ENCODE measurements at regions not wholly inside any gene's neighbourhood (a gene's known extent, or its start where the extent isn't known, plus 50 kb on each side); places are given as distances from the start of the nearest gene placed in this dataset.

DNA sequence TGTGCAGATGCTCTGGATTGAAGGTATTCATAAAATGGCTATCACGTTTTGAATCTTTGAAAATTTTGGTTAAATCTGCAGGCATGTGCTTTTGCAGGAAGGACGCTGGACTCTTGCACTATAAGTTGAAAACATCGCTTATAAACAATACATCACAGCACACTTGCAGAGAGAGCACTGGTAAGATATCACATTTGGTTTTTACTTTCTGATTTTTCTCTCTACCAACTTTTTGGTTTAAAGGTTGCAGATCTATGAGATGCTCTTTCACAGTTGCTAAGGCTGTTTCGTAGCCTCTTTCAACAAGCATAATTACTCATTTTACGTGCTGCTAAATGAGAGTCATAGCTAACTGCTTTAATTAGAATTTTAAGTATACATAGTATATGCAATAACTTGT is 724.4 kb upstream of the ARRDC4 start (continued):
- TF ChIP-seq ETV6 (IDR thresholded peaks at IDR 0.05; ENCODE audit: borderline replicate concordance in 1 of 2, low read depth in 2 of 2, low read length in 1 of 2), result no peak
- no peak for TF ChIP-seq ETV6 (CRISPR knock-in tag; IDR thresholded peaks at IDR 0.05; ENCODE audit: borderline replicate concordance)
- no peak for TF ChIP-seq POLR2AphosphoS5 (IDR thresholded peaks at IDR 0.05; ENCODE audit: control insufficient read depth, insufficient read depth, low read depth, low read length)
- no peak for TF ChIP-seq DPF2 (IDR thresholded peaks at IDR 0.05)
- TF ChIP-seq SNIP1 (IDR thresholded peaks at IDR 0.05; ENCODE audit: low read depth), result no peak
- TF ChIP-seq SP1 (CRISPR knock-in tag; IDR thresholded peaks at IDR 0.05), result no peak

- Histone ChIP-seq H3K4me3 (no peak overlapping the region), H3K79me2 (ENCODE audit: control insufficient read depth, insufficient read depth, low read length) (no peaks in the 10 kb centered on the region), H3K36me3 (ENCODE audit: control insufficient read depth, insufficient read depth, low read length) (no peaks in the 10 kb centered on the region), H3K27ac (ENCODE audit: extremely low read depth, low read depth, low read length) (no peak overlapping the region), H4K20me1 (replicated peaks; ENCODE audit: control insufficient read depth, insufficient read depth, low read length) (no peaks in the 10 kb centered on the region), H3K9me1 (ENCODE audit: control insufficient read depth, insufficient read depth, low read length) (no peaks in the 10 kb centered on the region), H3K4me1 (replicated peaks in 1 of 2; ENCODE audit: control insufficient read depth in 2 of 2, insufficient read depth in 2 of 2, low read length in 2 of 2) (no peaks in the 10 kb centered on the region; a peak in 1 of 5 replicates), H3K9ac (ENCODE audit: insufficient read depth in 1 of 2, low read depth in 2 of 2, low read length in 2 of 2) (no peak overlapping the region), H3K4me2 (ENCODE audit: insufficient read depth, low read length) (no peak overlapping the region), H3K9me3 (replicated peaks; ENCODE audit: control insufficient read depth, insufficient read depth, low read depth, low read length) (no peaks in the 10 kb centered on the region), H3K27me3 (ENCODE audit: control insufficient read depth in 2 of 2, insufficient read depth in 2 of 2, low read length in 2 of 2) (no peaks in the 10 kb centered on the region), H2AFZ (ENCODE audit: low read depth, low read length) (no peak overlapping the region)
- intact Hi-C loops (cut with micrococcal nuclease) (loop anchor here (5.0 to 10.0 kb wide), 4 partner anchors 742 to 1975 kb away; no protein-coding TSS in a partner anchor), in situ Hi-C loops (cut with MboI) (loop anchor here (10.0 to 25.0 kb wide), 3 partner anchors 900 to 1972 kb away; partner anchors contain the start of gene NR2F2)
- DNase-seq (ENCODE audit: extremely low read depth in 1 of 4, low spot score in 3 of 4) (no peak), FAIRE-seq (no peak), ATAC-seq (no peak)
- ChIA-PET POLR2A (no interaction called here), CTCF (ENCODE audit: low intra/inter-chr PET ratio) (no interaction called here)
- 2% methylated on average over 6 of the region's 6 CpGs for WGBS (ENCODE audit: insufficient coverage, low coverage, missing lambda C conversion rate)
- no TSS peak for BruUV-seq (replicated peaks)
- no peak for TF ChIP-seq TSHZ1 (CRISPR knock-in tag; IDR thresholded peaks at IDR 0.05)
- no peak for TF ChIP-seq BRD9 (IDR thresholded peaks at IDR 0.05; ENCODE audit: low read depth, partially characterized antibody)
- TF ChIP-seq, protein P1, sequence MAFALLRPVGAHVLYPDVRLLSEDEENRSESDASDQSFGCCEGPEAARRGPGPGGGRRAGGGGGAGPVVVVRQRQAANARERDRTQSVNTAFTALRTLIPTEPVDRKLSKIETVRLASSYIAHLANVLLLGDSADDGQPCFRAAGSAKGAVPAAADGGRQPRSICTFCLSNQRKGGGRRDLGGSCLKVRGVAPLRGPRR (CRISPR knock-in tag; IDR thresholded peaks at IDR 0.05), result no peak
- no peak for TF ChIP-seq POLR3A (IDR thresholded peaks at IDR 0.05; ENCODE audit: borderline replicate concordance, extremely low read depth, insufficient read depth, insufficient read length)
- no peak for TF ChIP-seq ZNF644 (tag; IDR thresholded peaks at IDR 0.05; ENCODE audit: low read depth)
- TF ChIP-seq DIDO1 (tag; IDR thresholded peaks at IDR 0.05; ENCODE audit: low read depth), result no peak
- TF ChIP-seq, protein P2, sequence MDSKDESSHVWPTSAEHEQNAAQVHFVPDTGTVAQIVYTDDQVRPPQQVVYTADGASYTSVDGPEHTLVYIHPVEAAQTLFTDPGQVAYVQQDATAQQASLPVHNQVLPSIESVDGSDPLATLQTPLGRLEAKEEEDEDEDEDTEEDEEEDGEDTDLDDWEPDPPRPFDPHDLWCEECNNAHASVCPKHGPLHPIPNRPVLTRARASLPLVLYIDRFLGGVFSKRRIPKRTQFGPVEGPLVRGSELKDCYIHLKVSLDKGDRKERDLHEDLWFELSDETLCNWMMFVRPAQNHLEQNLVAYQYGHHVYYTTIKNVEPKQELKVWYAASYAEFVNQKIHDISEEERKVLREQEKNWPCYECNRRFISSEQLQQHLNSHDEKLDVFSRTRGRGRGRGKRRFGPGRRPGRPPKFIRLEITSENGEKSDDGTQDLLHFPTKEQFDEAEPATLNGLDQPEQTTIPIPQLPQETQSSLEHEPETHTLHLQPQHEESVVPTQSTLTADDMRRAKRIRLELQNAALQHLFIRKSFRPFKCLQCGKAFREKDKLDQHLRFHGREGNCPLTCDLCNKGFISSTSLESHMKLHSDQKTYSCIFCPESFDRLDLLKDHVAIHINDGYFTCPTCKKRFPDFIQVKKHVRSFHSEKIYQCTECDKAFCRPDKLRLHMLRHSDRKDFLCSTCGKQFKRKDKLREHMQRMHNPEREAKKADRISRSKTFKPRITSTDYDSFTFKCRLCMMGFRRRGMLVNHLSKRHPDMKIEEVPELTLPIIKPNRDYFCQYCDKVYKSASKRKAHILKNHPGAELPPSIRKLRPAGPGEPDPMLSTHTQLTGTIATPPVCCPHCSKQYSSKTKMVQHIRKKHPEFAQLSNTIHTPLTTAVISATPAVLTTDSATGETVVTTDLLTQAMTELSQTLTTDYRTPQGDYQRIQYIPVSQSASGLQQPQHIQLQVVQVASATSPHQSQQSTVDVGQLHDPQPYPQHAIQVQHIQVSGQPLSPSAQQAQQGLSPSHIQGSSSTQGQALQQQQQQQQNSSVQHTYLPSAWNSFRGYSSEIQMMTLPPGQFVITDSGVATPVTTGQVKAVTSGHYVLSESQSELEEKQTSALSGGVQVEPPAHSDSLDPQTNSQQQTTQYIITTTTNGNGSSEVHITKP (IDR thresholded peaks at IDR 0.05; ENCODE audit: partially characterized antibody), result no peak
- TF ChIP-seq ZNF143 (CRISPR knock-in tag; IDR thresholded peaks at IDR 0.05), result no peak
- TF ChIP-seq LARP7 (IDR thresholded peaks at IDR 0.05), result no peak
- TF ChIP-seq ZNF3 (CRISPR knock-in tag; IDR thresholded peaks at IDR 0.05), result no peak
These were observed 723.3 kb upstream of the ARRDC4 start for GRCh38 chr15:97237160-97237559.

All from K562 (cell line).